ENCODE measurements at regions not wholly inside any gene's neighbourhood (a gene's known extent, or its start where the extent isn't known, plus 50 kb on each side); places are given as distances from the start of the nearest gene placed in this dataset.

DNA sequence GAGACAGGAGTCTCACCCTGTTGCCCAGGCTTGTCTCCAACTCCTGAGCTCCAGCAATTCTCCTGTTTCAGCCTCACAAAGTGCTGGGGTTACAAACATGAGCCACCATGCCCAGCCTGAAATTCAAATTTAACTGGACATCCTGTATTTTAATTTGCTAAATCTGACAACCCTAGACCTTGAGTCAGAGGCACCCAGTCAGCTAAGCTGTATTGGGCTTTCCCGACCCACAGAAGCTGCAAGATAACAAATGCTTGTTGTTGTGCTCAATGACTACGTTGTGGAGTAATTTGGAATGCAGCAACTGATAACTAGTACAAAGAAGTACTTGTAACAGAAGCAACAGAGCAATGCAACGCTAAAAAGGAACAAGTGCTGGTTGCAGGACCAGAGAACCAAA lies 533.1 kb downstream of the NTRK2 start:
- H3K4me1 ChIP-seq, result no peaks in the 10 kb centered on the region

DNA sequence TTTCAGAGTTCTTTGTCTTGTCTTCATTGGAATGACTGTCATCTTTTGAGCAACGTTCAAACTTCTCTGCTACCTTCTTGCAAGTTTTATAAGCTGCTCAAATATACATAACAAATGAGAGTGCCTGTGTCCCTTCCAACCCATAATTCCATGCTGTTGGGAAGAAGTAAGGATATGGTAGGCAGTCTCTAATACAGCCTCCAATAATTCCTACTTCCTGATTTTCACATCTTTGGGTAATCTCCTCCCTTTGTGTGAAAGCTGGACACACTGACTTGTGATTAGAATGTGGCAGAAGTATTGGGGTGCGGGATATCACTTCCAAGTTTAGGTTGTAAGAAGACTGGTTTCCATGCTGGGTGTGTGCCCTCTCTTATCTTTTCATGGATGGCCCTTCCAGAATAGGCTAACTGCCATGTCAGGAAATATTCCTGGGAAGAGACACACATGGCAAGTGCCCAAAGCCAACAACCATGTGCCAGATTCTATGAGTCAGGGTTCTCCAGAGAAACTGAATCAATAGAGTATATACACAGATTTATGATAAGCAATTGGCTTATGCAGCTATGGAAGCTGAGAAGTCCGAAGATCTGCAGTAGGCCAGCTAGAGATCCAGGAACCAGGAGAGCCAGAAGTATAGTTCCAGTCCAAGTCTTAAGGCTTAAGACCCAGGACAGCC lies 531.3 kb downstream of the NTRK2 start:
- Histone ChIP-seq H3K36me3 (no peaks in the 10 kb centered on the region), H3K27me3 (no peaks in the 10 kb centered on the region), H3K4me1 (no peaks in the 10 kb centered on the region), H3K4me3 (no peak overlapping the region), H3K27ac (no peak overlapping the region), H3K9me3 (no peaks in the 10 kb centered on the region)
- intact Hi-C loops (cut with DNase I), result no loop called here
- TF ChIP-seq, protein P1, sequence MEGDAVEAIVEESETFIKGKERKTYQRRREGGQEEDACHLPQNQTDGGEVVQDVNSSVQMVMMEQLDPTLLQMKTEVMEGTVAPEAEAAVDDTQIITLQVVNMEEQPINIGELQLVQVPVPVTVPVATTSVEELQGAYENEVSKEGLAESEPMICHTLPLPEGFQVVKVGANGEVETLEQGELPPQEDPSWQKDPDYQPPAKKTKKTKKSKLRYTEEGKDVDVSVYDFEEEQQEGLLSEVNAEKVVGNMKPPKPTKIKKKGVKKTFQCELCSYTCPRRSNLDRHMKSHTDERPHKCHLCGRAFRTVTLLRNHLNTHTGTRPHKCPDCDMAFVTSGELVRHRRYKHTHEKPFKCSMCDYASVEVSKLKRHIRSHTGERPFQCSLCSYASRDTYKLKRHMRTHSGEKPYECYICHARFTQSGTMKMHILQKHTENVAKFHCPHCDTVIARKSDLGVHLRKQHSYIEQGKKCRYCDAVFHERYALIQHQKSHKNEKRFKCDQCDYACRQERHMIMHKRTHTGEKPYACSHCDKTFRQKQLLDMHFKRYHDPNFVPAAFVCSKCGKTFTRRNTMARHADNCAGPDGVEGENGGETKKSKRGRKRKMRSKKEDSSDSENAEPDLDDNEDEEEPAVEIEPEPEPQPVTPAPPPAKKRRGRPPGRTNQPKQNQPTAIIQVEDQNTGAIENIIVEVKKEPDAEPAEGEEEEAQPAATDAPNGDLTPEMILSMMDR (IDR thresholded peaks at IDR 0.05), result no peak
- no peak for DNase-seq
- ATAC-seq, result no peak

More for the DNA sequence above, 533.1 kb downstream of the NTRK2 start:
- Histone ChIP-seq H3K27me3 (no peaks in the 10 kb centered on the region), H3K4me3 (no peak overlapping the region), H3K9me3 (no peaks in the 10 kb centered on the region), H3K36me3 (no peaks in the 10 kb centered on the region), H3K27ac (no peak overlapping the region)
- TF ChIP-seq, protein P1 (IDR thresholded peaks at IDR 0.05), result no peak
- DNase-seq (no peak), ATAC-seq (no peak)
- intact Hi-C loops (cut with DNase I), result no loop called here

DNA sequence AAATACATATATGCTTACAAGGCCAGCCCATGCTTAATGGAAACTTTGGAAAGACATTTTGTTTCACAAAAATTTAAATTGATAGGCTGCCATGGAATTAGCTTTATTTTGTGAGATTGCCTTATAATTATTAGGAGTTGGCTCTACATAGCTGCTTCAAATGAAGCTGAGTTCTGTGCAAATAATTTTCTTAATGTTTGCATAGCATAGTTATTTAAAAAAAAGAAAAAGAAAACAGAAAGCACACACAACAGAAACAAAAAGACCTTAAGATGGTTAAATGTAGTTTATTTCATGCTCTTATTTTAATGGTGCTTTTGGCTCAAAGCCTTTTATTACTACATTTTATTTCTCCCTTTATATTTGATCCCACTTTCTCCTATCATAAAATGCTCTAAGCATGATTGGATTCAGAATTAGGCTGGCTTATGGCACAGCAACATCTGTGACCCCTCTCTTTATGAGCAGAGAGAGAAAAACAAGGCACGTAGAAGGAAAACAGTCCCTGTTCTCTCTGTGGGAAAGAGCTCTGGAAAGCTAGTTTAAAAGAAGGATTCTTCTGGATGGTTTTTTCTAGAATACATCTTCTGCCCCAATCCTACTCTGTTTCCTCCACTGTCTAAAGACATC lies 530.5 kb downstream of the NTRK2 start:
- no peaks in the 10 kb centered on the region for H3K9me3 ChIP-seq
- intact Hi-C loops (cut with DNase I), result no loop called here
- TF ChIP-seq, protein P1 (IDR thresholded peaks at IDR 0.05), result no peak
- no peaks in the 10 kb centered on the region for H3K27me3 ChIP-seq
- no peaks in the 10 kb centered on the region for H3K36me3 ChIP-seq
- ATAC-seq (no peak), DNase-seq (no peak)
- H3K4me3 ChIP-seq, result no peak overlapping the region
- no peaks in the 10 kb centered on the region for H3K4me1 ChIP-seq
- no peak overlapping the region for H3K27ac ChIP-seq

DNA sequence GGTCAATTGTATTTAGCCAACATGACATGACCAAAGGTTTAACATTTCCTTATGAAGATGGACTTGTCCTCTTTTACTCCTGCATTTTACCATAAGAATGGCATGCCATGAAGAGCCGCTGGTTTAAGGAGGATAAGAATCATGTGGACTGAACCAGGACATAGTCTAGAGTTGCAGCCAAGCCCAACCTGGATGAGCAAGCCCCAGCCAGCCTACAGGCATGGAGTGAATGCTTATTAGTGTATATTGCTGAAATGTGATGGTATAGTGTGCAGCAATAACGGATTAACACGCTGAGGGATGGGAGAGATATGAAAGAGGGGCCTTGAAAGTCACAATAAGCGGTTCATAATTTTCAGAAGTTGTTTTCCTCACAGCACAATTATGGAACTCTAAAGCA lies 523.2 kb downstream of the NTRK2 start:
- no peaks in the 10 kb centered on the region for H3K4me1 ChIP-seq
- no peaks in the 10 kb centered on the region for H3K36me3 ChIP-seq
- TF ChIP-seq, protein P1 (IDR thresholded peaks at IDR 0.05), result no peak
- no peak overlapping the region for H3K27ac ChIP-seq
- no peak for DNase-seq
- H3K9me3 ChIP-seq, result no peaks in the 10 kb centered on the region
- H3K4me3 ChIP-seq, result no peak overlapping the region
- intact Hi-C loops (cut with DNase I), result no loop called here
- ATAC-seq, result no peak
- H3K27me3 ChIP-seq, result no peaks in the 10 kb centered on the region

DNA sequence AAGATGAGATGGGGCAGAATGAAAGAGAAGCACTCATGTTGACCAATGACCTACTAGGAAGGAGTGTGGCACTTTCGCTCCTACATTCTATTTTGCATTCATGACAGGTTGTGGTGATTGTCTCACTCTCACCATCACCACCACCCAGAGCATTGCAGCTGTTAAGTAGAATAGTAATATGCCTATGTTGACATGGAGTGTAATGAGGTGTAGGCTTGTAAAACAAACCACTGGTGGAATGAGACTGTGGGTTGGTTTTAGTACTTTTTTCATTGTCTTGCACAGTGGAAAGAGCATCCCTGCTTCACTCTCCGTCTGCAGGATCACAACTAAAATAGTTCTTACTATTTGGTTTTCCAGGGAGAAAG lies 516.7 kb downstream of the NTRK2 start:
- Histone ChIP-seq H3K27ac (no peak overlapping the region), H3K36me3 (no peaks in the 10 kb centered on the region), H3K27me3 (no peaks in the 10 kb centered on the region), H3K9me3 (no peaks in the 10 kb centered on the region), H3K4me3 (no peak overlapping the region), H3K4me1 (no peaks in the 10 kb centered on the region)
- DNase-seq, result no peak
- intact Hi-C loops (cut with DNase I), result no loop called here
- TF ChIP-seq, protein P1 (IDR thresholded peaks at IDR 0.05), result no peak
- no peak for ATAC-seq
